GM19397 (cell line): ENCODE measurements at regions not wholly inside any gene's neighbourhood (a gene's known extent, or its start where the extent isn't known, plus 50 kb on each side); places are given as distances from the start of the nearest gene placed in this dataset.
"Not testable (repeated sequence)": the region's sequence is repeated elsewhere in the genome, so short reads cannot be mapped to it uniquely, and the experiment has no call there.

ENCODE experiments used
- ATAC-seq: cut with Tn5 transposase; IDR thresholded peaks from one replicate; pipeline ENCODE4 v1.9.1; 2021; ENCODE audit warnings: mild to moderate bottlenecking, moderate library complexity; ENCODE audit not compliant: unreplicated experiment

GRCh38 chr10:36574207-36574606 is 551.2 kb upstream of the ANKRD30A start:
- no peak for ATAC-seq

GRCh38 chr10:36573246-36573645 is 552.2 kb upstream of the ANKRD30A start:
- ATAC-seq: no peak

- no peak for ATAC-seq
Observed at GRCh38 chr10:36564433-36564832, 561.0 kb upstream of the ANKRD30A start.

- no peak for ATAC-seq
Observed at GRCh38 chr10:36559412-36560400, 565.7 kb upstream of the ANKRD30A start.

GRCh38 chr10:36556468-36556867 is 568.9 kb upstream of the ANKRD30A start:
- no peak for ATAC-seq

- ATAC-seq: no peak
Observed at GRCh38 chr10:36555036-36555435, 570.4 kb upstream of the ANKRD30A start.

GRCh38 chr10:36547965-36548364 is 577.4 kb upstream of the ANKRD30A start:
- no peak for ATAC-seq

GRCh38 chr10:36542493-36542892 is 582.9 kb upstream of the ANKRD30A start:
- ATAC-seq: no peak

- ATAC-seq: no peak
Observed at GRCh38 chr10:36540611-36541010, 584.8 kb upstream of the ANKRD30A start.

GRCh38 chr10:36538953-36539586 is 586.3 kb upstream of the ANKRD30A start:
- ATAC-seq: no peak

- peak; percentile 100 for ATAC-seq
Observed at GRCh38 chr10:36534471-36535002, 590.9 kb upstream of the ANKRD30A start.

GRCh38 chr10:36533861-36534260 is 591.5 kb upstream of the ANKRD30A start:
- no peak for ATAC-seq

- ATAC-seq: no peak
Observed at GRCh38 chr10:36533316-36533715, 592.1 kb upstream of the ANKRD30A start.

- no peak for ATAC-seq
Observed at GRCh38 chr10:36531621-36532020, 593.8 kb upstream of the ANKRD30A start.

- no peak for ATAC-seq
Observed at GRCh38 chr10:36526033-36526432, 599.4 kb upstream of the ANKRD30A start.

- ATAC-seq: not testable (repeated sequence)
Observed at GRCh38 chr10:36524126-36524525, 601.3 kb upstream of the ANKRD30A start.

GRCh38 chr10:36519909-36520308 is 605.5 kb upstream of the ANKRD30A start:
- ATAC-seq: no peak

- no peak for ATAC-seq
Observed at GRCh38 chr10:36516281-36516680, 609.1 kb upstream of the ANKRD30A start.

- no peak for ATAC-seq
Observed at GRCh38 chr10:36515319-36515718, 610.1 kb upstream of the ANKRD30A start.

GRCh38 chr10:36507715-36508114 is 617.7 kb upstream of the ANKRD30A start:
- ATAC-seq: no peak

GRCh38 chr10:36506697-36507496 is 618.5 kb upstream of the ANKRD30A start:
- no peak for ATAC-seq
